IMR-90 (cell line): ENCODE measurements at regions not wholly inside any gene's neighbourhood (a gene's known extent, or its start where the extent isn't known, plus 50 kb on each side); places are given as distances from the start of the nearest gene placed in this dataset.

Source experiments
- ATAC-seq: fragments of 200-7000 bp; cut with Tn5 transposase; 2 replicates; pipeline ENCODE4 v1.9.1; 2020; ENCODE audit warnings: low read depth, mild to moderate bottlenecking, moderate library complexity
- BruUV-seq: library from RNA; stranded (reverse); fragments of 400-500 nt; replicated peaks from 2 replicates; lab custom pipeline; 2021; lab: Mats Ljungman, UMichigan
- CTCF ChIA-PET: fragments of 300-600 bp; formaldehyde crosslinking; extraction: SDS; loops from one replicate; lab custom pipeline; 2021; ENCODE audit warnings: antibody characterized with exemption; lab: Yijun Ruan, JAX
- POLR2A ChIA-PET: fragments of 300-600 bp; sonication (Branson Sonifier 250); formaldehyde crosslinking; loops from one replicate; lab custom pipeline; 2022; ENCODE audit warnings: antibody characterized with exemption; ENCODE audit not compliant: unreplicated experiment; lab: Charles Lee
- DNase-seq: peaks from one replicate; pipeline ENCODE4 v3.0.0; 2013
- H2AFZ ChIP-seq: replicated peaks from 2 replicates; pipeline ENCODE3; 2013; ENCODE audit warnings: low read length, mild to moderate bottlenecking; ENCODE audit not compliant: poor library complexity
- H2AK5ac ChIP-seq: 2 replicates; pipeline ENCODE4 v1.6.1; 2013; ENCODE audit warnings: low read depth, low read length, inconsistent platforms
- H2AK9ac ChIP-seq: replicated peaks from 2 replicates; pipeline ENCODE3; 2013; ENCODE audit warnings: mild to moderate bottlenecking, low read depth, low read length, moderate library complexity; ENCODE audit not compliant: poor library complexity
- H2BK120ac ChIP-seq: 2 replicates; pipeline ENCODE4 v1.6.1; 2013; ENCODE audit warnings: low read depth, low read length, inconsistent platforms
- H2BK15ac ChIP-seq: 3 replicates; pipeline ENCODE4 v1.6.1; 2013; ENCODE audit warnings: low read depth, low read length, inconsistent platforms
- H2BK20ac ChIP-seq: 2 replicates; pipeline ENCODE4 v1.6.1; 2013; ENCODE audit warnings: low read depth, mild to moderate bottlenecking, inconsistent platforms, low read length, moderate library complexity
- H2BK5ac ChIP-seq: 2 replicates; pipeline ENCODE4 v1.6.1; 2013; ENCODE audit warnings: mild to moderate bottlenecking, low read depth, low read length, inconsistent platforms; ENCODE audit not compliant: poor library complexity, severe bottlenecking
- H3K14ac ChIP-seq: replicated peaks from 2 replicates; pipeline ENCODE4 v1.6.1; 2013; ENCODE audit warnings: low read depth, low read length, inconsistent platforms
- H3K18ac ChIP-seq: 2 replicates; pipeline ENCODE4 v1.6.1; 2013; ENCODE audit warnings: low read depth, low read length, control low read depth
- H3K23ac ChIP-seq: 2 replicates; pipeline ENCODE4 v1.6.1; 2013; ENCODE audit warnings: low read depth, low read length, inconsistent platforms
- H3K27ac ChIP-seq: 2 replicates; pipeline ENCODE4 v1.5.1; 2013; ENCODE audit warnings: mild to moderate bottlenecking, control low read depth, low read length; ENCODE audit not compliant: insufficient read depth
- H3K27me3 ChIP-seq: 2 replicates; pipeline ENCODE4 v1.6.1; 2013; ENCODE audit warnings: low read length; ENCODE audit not compliant: control insufficient read depth, insufficient read depth
- H3K36me3 ChIP-seq: 2 replicates; pipeline ENCODE4 v1.6.1; 2013; ENCODE audit warnings: low read length, mixed read lengths; ENCODE audit not compliant: control insufficient read depth, insufficient read depth
- H3K4ac ChIP-seq: 2 replicates; pipeline ENCODE4 v1.6.1; 2013; ENCODE audit warnings: low read depth, low read length, inconsistent platforms
- H3K4me1 ChIP-seq: 2 replicates; pipeline ENCODE4 v1.6.1; 2013; ENCODE audit warnings: low read length, mixed read lengths; ENCODE audit not compliant: control insufficient read depth, insufficient read depth
- H3K4me2 ChIP-seq: 2 replicates; pipeline ENCODE4 v1.6.1; 2013; ENCODE audit warnings: low read depth, mild to moderate bottlenecking, control low read depth, low read length, moderate library complexity
- H3K4me3 ChIP-seq: 2 replicates; pipeline ENCODE4 v1.5.1; 2013; ENCODE audit warnings: low read depth, mild to moderate bottlenecking, control low read depth, low read length, moderate library complexity; ENCODE audit not compliant: insufficient read depth
- H3K56ac ChIP-seq: 2 replicates; pipeline ENCODE4 v1.6.1; 2013; ENCODE audit warnings: low read length, inconsistent platforms; ENCODE audit not compliant: insufficient read depth; ENCODE audit errors: extremely low read depth
- H3K79me1 ChIP-seq, 2 experiments: 2 replicates each; pipeline ENCODE4 v1.6.1; 2013; ENCODE audit warnings: low read length in 2 of 2, inconsistent platforms in 1 of 2, low read depth in 1 of 2
- H3K9ac ChIP-seq: 2 replicates; pipeline ENCODE4 v1.6.1; 2013; ENCODE audit warnings: low read depth, low read length, control low read depth
- H3K9me1 ChIP-seq: 2 replicates; pipeline ENCODE4 v1.6.1; 2013; ENCODE audit warnings: low read length, inconsistent platforms; ENCODE audit not compliant: insufficient read depth
- H3K9me3 ChIP-seq: 2 replicates; pipeline ENCODE4 v1.6.1; 2013; ENCODE audit warnings: low read length; ENCODE audit not compliant: control insufficient read depth, insufficient read depth
- H4K20me1 ChIP-seq: 2 replicates; pipeline ENCODE4 v1.6.1; 2013; ENCODE audit warnings: low read length, inconsistent platforms; ENCODE audit not compliant: insufficient read depth
- H4K5ac ChIP-seq: 2 replicates; pipeline ENCODE4 v1.6.1; 2013; ENCODE audit warnings: mild to moderate bottlenecking, low read depth, low read length, control low read depth
- H4K8ac ChIP-seq, 2 experiments: 2 replicates each; pipeline ENCODE4 v1.6.1; 2013; ENCODE audit warnings: low read depth in 2 of 2, low read length in 2 of 2, control low read depth in 1 of 2, inconsistent platforms in 1 of 2
- H4K91ac ChIP-seq: 2 replicates; pipeline ENCODE4 v1.6.1; 2013; ENCODE audit warnings: low read depth, low read length, inconsistent platforms; ENCODE audit not compliant: insufficient read depth
- CEBPB ChIP-seq: IDR thresholded peaks from 2 replicates; pipeline ENCODE4 v1.6.1; 2012; ENCODE audit warnings: low read depth, low read length, improper control_type of control experiment
- FOS ChIP-seq: fragments of 150-350 bp; IDR thresholded peaks from 2 replicates; pipeline ENCODE4 v1.6.1; 2016; ENCODE audit warnings: low read depth, low read length
- MAFK ChIP-seq: IDR thresholded peaks from 2 replicates; pipeline ENCODE4 v1.6.1; 2012; ENCODE audit warnings: low read depth, low read length, improper control_type of control experiment
- NFE2L2 ChIP-seq: fragments of 150-350 bp; IDR thresholded peaks from 2 replicates; pipeline ENCODE4 v1.6.1; 2016; ENCODE audit warnings: low read depth, mild to moderate bottlenecking, low read length
- RAD21 ChIP-seq: IDR thresholded peaks from 2 replicates; pipeline ENCODE4 v1.6.1; 2012; ENCODE audit warnings: low read length, improper control_type of control experiment
- WGBS, 2 experiments: methylation state at CpG; one replicate each; pipeline versions ENCODE4 v1.1.5 to v1.1.7; 2013; ENCODE audit warnings: missing lambda C conversion rate in 2 of 2; ENCODE audit not compliant: insufficient read length in 1 of 2; ENCODE audit errors: extremely low coverage in 2 of 2; 5-methylcytosine and 5-hydroxymethylcytosine counted together
- dilution Hi-C: fragments of 300-500 bp; cut with HindIII; formaldehyde crosslinking; loops from one replicate; pipeline ENCODE4 v1.14.3; 2018; ENCODE audit warnings: low sequenced_read_pairs; ENCODE audit not compliant: unreplicated experiment
- in situ Hi-C: fragments of 300-500 bp; cut with MboI; formaldehyde crosslinking; loops from 3 replicates; pipeline ENCODE4 v1.14.3; 2019; ENCODE audit warnings: low sequenced_read_pairs, inconsistent platforms, mixed read lengths
- intact Hi-C: fragments of 100-400 bp; cut with micrococcal nuclease; formaldehyde crosslinking; loops from 2 replicates; pipeline ENCODE4 v1.10.0; 2022

DNA sequence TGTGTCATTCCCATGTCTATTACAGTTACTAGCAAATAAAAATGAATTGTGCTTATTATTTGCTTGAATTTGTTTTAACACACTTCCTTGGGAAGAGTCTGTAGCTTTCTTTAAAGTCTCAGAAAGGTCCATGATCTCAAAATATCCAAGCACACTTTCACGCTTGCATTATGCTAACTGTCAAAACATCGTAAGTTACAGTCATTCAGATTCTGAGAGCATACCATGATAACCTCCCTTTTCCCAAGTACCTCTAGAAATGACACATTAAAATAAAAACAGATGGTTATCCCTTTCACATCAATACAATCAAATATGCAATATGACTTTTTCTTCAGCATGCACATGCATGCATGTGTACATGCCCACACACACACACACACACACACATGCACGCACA, 1044.4 kb upstream of the MAP3K7 start:
- intact Hi-C loops: no loop called here
- no peak overlapping the region for H3K23ac ChIP-seq
- H2BK15ac ChIP-seq: no peak overlapping the region
- no peak overlapping the region for H2BK5ac ChIP-seq
- ChIA-PET POLR2A (no interaction called here), CTCF (no interaction called here)
- no peaks in the 10 kb centered on the region for H3K27me3 ChIP-seq
- no peak overlapping the region for H3K9ac ChIP-seq
- ATAC-seq: no peak
- H2BK20ac ChIP-seq: no peak overlapping the region
- TF ChIP-seq FOS: no peak
- no peak for TF ChIP-seq MAFK
- no peak for TF ChIP-seq CEBPB
- no peak for TF ChIP-seq NFE2L2
- no peak for TF ChIP-seq RAD21
- no peak overlapping the region for H2AK5ac ChIP-seq
- no peak overlapping the region for H4K5ac ChIP-seq
- dilution Hi-C loops: no loop called here
- H4K91ac ChIP-seq: no peak overlapping the region
- no peaks in the 10 kb centered on the region for H3K9me3 ChIP-seq
- H3K4me1 ChIP-seq: no peaks in the 10 kb centered on the region
- H2AFZ ChIP-seq: no peak overlapping the region
- DNase-seq: no peak
- in situ Hi-C loops: no loop called here
- no peak overlapping the region for H3K27ac ChIP-seq
- H2BK120ac ChIP-seq: no peak overlapping the region
- no peaks in the 10 kb centered on the region for H3K36me3 ChIP-seq
- no peak overlapping the region for H3K14ac ChIP-seq
- no peak overlapping the region for H3K4ac ChIP-seq
- H3K4me2 ChIP-seq: no peak overlapping the region
- no peaks in the 10 kb centered on the region for H4K20me1 ChIP-seq
- H4K8ac ChIP-seq: no peak overlapping the region
- H3K79me1 ChIP-seq: no peaks in the 10 kb centered on the region
- no peak overlapping the region for H3K56ac ChIP-seq
- WGBS, 2 experiments: 85% methylated on average over 2 of the region's 3 CpGs; no CpG with 5 or more reads in 1 of the 2 experiments
- H3K4me3 ChIP-seq: no peak overlapping the region
- no peak overlapping the region for H3K18ac ChIP-seq
- no peak overlapping the region for H2AK9ac ChIP-seq
- BruUV-seq: no TSS peak
- no peaks in the 10 kb centered on the region for H3K9me1 ChIP-seq
